GM12878 (cell line): ENCODE measurements at regions not wholly inside any gene's neighbourhood (a gene's known extent, or its start where the extent isn't known, plus 50 kb on each side); places are given as distances from the start of the nearest gene placed in this dataset.

ENCODE experiments used
- ATAC-seq: fragments of 200-7000 bp; cut with Tn5 transposase; 3 replicates; pipeline ENCODE4 v1.9.1; 2020; ENCODE audit warnings: mild to moderate bottlenecking, moderate library complexity
- BruUV-seq: library from RNA; stranded (reverse); fragments of 400-500 nt; replicated peaks from 2 replicates; lab custom pipeline; 2021; lab: Mats Ljungman, UMichigan
- CTCF ChIA-PET: fragments of 300-600 bp; sonication (Branson Sonifier 250); formaldehyde crosslinking; extraction: SDS; loops from one replicate; lab custom pipeline; 2021; ENCODE audit warnings: inconsistent platforms; lab: Yijun Ruan, JAX
- POLR2A ChIA-PET: fragments of 350-600 bp; formaldehyde crosslinking; extraction: SDS; loops from one replicate; lab custom pipeline; 2021; ENCODE audit warnings: inconsistent platforms; lab: Charles Lee
- RAD21 ChIA-PET: fragments of 300-600 bp; sonication (Branson Sonifier 250); formaldehyde crosslinking; loops from one replicate; lab custom pipeline; 2023; ENCODE audit warnings: antibody characterized with exemption; ENCODE audit not compliant: unreplicated experiment; lab: Charles Lee
- SMC1A ChIA-PET: fragments of 300-600 bp; sonication (Branson Sonifier 250); formaldehyde crosslinking; loops from one replicate; lab custom pipeline; 2023; ENCODE audit not compliant: unreplicated experiment, uncharacterized antibody; lab: Charles Lee
- DNase-seq: peaks from one replicate; pipeline ENCODE4 v3.0.0-alpha.2; 2011; ENCODE audit warnings: low read depth, low spot score
- FAIRE-seq: peaks from 3 replicates; lab custom pipeline; 2011; peaks lifted over from hg19 to GRCh38; lab: Jason Lieb, UNC
- H2AFZ ChIP-seq: 2 replicates; pipeline ENCODE4 v1.6.0; 2011; ENCODE audit warnings: low read depth, low read length, control low read depth; ENCODE audit not compliant: control insufficient read depth
- H3K27ac ChIP-seq: 2 replicates; pipeline ENCODE4 v1.5.1; 2011; ENCODE audit warnings: control low read depth; ENCODE audit not compliant: control insufficient read depth, insufficient read depth
- H3K27me3 ChIP-seq, 2 experiments: replicated peaks in 1 of 2; 2 replicates each; pipeline versions ENCODE4 v1.6.0 to v1.6.1; 2011; ENCODE audit warnings: low read length in 1 of 2; ENCODE audit not compliant: control insufficient read depth in 2 of 2, insufficient read depth in 2 of 2
- H3K36me3 ChIP-seq, 2 experiments: 2 replicates each; pipeline ENCODE4 v1.5.1; 2011; ENCODE audit warnings: low read length in 1 of 2; ENCODE audit not compliant: control insufficient read depth in 2 of 2, insufficient read depth in 2 of 2
- H3K4me1 ChIP-seq: 2 replicates; pipeline ENCODE4 v1.6.1; 2011; ENCODE audit warnings: mild to moderate bottlenecking, low read length, moderate library complexity, mixed read lengths; ENCODE audit not compliant: control insufficient read depth, insufficient read depth
- H3K4me2 ChIP-seq: 2 replicates; pipeline ENCODE4 v1.6.0; 2011; ENCODE audit warnings: control low read depth; ENCODE audit not compliant: control insufficient read depth, insufficient read depth
- H3K4me3 ChIP-seq: fragments of 200-600 bp; sonication (generic); 2 replicates; pipeline ENCODE4 v1.5.1; 2016
- H3K79me2 ChIP-seq: 2 replicates; pipeline ENCODE4 v1.6.0; 2011; ENCODE audit warnings: low read length; ENCODE audit not compliant: control insufficient read depth, insufficient read depth
- H3K9ac ChIP-seq: 2 replicates; pipeline ENCODE4 v1.8.0; 2011; ENCODE audit warnings: low read length, control low read depth, mixed read lengths; ENCODE audit not compliant: control insufficient read depth, insufficient read depth
- H3K9me3 ChIP-seq: replicated peaks from 3 replicates; pipeline ENCODE4 v1.5.1; 2011; ENCODE audit warnings: mild to moderate bottlenecking, low read length; ENCODE audit not compliant: control insufficient read depth, insufficient read depth
- H4K20me1 ChIP-seq: 2 replicates; pipeline ENCODE4 v1.6.0; 2011; ENCODE audit not compliant: control insufficient read depth, insufficient read depth
- BRCA1 ChIP-seq: IDR thresholded peaks from 2 replicates; pipeline ENCODE4 v1.6.1; 2011; ENCODE audit warnings: low read depth, low read length, improper control_type of control experiment
- ETV6 ChIP-seq, 2 experiments: fragments of 450-650 bp in 1 of 2; IDR thresholded peaks in 1 of 2; conservative IDR thresholded peaks in 1 of 2; 2 replicates each; pipeline ENCODE4 v1.6.1; 2014; ENCODE audit warnings: antibody characterized with exemption in 1 of 2, borderline replicate concordance in 1 of 2, low read depth in 1 of 2, mild to moderate bottlenecking in 1 of 2, moderate library complexity in 1 of 2
- MTA2 ChIP-seq: fragments of 450-650 bp; IDR thresholded peaks from 2 replicates; pipeline ENCODE4 v1.6.1; 2016; ENCODE audit warnings: low read depth, mild to moderate bottlenecking, moderate library complexity
- NFYB ChIP-seq: IDR thresholded peaks from 2 replicates; pipeline ENCODE4 v1.6.1; 2011; ENCODE audit warnings: low read depth, mild to moderate bottlenecking, low read length, improper control_type of control experiment, moderate library complexity; ENCODE audit not compliant: insufficient read depth
- PAX5 ChIP-seq: IDR thresholded peaks from 2 replicates; pipeline ENCODE4 v1.6.1; 2011; ENCODE audit warnings: low read depth, low read length, borderline replicate concordance
- PBX3 ChIP-seq: IDR thresholded peaks from 2 replicates; pipeline ENCODE4 v1.6.1; 2011; ENCODE audit warnings: mild to moderate bottlenecking, low read depth, low read length, moderate library complexity; ENCODE audit not compliant: insufficient replicate concordance
- SIX5 ChIP-seq: IDR thresholded peaks from 2 replicates; pipeline ENCODE4 v1.6.1; 2011; ENCODE audit warnings: mild to moderate bottlenecking, low read depth, low read length, moderate library complexity; ENCODE audit not compliant: severe bottlenecking
- TCF12 ChIP-seq: IDR thresholded peaks from 2 replicates; pipeline ENCODE4 v1.6.1; 2011; ENCODE audit warnings: low read depth, mild to moderate bottlenecking, low read length
- ZBED1 ChIP-seq: IDR thresholded peaks from 2 replicates; pipeline ENCODE4 v1.6.1; 2016; ENCODE audit warnings: borderline replicate concordance
- WGBS: methylation state at CpG from one replicate; pipeline ENCODE4 v1.1.6; 2016; ENCODE audit warnings: low lambda C conversion rate; ENCODE audit not compliant: insufficient replicate concordance, insufficient coverage; ENCODE audit errors: missing lambda C conversion rate; 5-methylcytosine and 5-hydroxymethylcytosine counted together
- in situ Hi-C: fragments of 300-500 bp; cut with MboI; formaldehyde crosslinking; loops from 9 replicates; pipeline ENCODE4 v1.14.3; 2018; ENCODE audit warnings: mixed read lengths
- intact Hi-C: fragments of 100-400 bp; cut with micrococcal nuclease; formaldehyde crosslinking; loops from one replicate; pipeline ENCODE4 v1.14.2; 2022; ENCODE audit not compliant: unreplicated experiment
- TF ChIP-seq, protein P1 (sequence below): fragments of 450-650 bp; formaldehyde crosslinking; IDR thresholded peaks from 2 replicates; pipeline ENCODE4 v1.4.0; 2022; ENCODE audit warnings: mild to moderate bottlenecking, moderate library complexity

GRCh38 chr13:44844786-44845185 is 144.5 kb downstream of the NUFIP1 start:
- Histone ChIP-seq H3K27ac (no peak overlapping the region), H2AFZ (no peak overlapping the region), H3K79me2 (no peaks in the 10 kb centered on the region), H3K9ac (no peak overlapping the region), H3K4me3 (no peak overlapping the region), H4K20me1 (no peaks in the 10 kb centered on the region), H3K36me3 (no peaks in the 10 kb centered on the region), H3K27me3 (no peaks in the 10 kb centered on the region; a peak in 1 of 4 replicates), H3K4me1 (no peaks in the 10 kb centered on the region), H3K4me2 (no peak overlapping the region), H3K9me3 (no peaks in the 10 kb centered on the region)
- no TSS peak for BruUV-seq
- DNase-seq (no peak), FAIRE-seq (no peak), ATAC-seq (no peak)
- CTCF ChIA-PET, result interaction anchor here (1.6 kb wide), 1 partner anchor 360 kb away, joined by 3 read pairs; no protein-coding TSS in a partner anchor
- 57% methylated on average over 8 of the region's 8 CpGs for WGBS
- POLR2A ChIA-PET, result no interaction called here
- SMC1A ChIA-PET, result no interaction called here
- RAD21 ChIA-PET, result no interaction called here
- TF ChIP-seq PBX3, result no peak
- TF ChIP-seq SIX5, result no peak
- no peak for TF ChIP-seq MTA2
- no peak for TF ChIP-seq ETV6 (conservative IDR thresholded peaks at IDR 0.05 in 1 of 2, IDR thresholded peaks at IDR 0.05 in 1 of 2; ENCODE audit: borderline replicate concordance in 1 of 2, low read depth in 1 of 2)
- no peak for TF ChIP-seq TCF12
- no peak for TF ChIP-seq PAX5
- TF ChIP-seq NFYB, result no peak
- TF ChIP-seq ZBED1, result no peak
- TF ChIP-seq, protein P1, sequence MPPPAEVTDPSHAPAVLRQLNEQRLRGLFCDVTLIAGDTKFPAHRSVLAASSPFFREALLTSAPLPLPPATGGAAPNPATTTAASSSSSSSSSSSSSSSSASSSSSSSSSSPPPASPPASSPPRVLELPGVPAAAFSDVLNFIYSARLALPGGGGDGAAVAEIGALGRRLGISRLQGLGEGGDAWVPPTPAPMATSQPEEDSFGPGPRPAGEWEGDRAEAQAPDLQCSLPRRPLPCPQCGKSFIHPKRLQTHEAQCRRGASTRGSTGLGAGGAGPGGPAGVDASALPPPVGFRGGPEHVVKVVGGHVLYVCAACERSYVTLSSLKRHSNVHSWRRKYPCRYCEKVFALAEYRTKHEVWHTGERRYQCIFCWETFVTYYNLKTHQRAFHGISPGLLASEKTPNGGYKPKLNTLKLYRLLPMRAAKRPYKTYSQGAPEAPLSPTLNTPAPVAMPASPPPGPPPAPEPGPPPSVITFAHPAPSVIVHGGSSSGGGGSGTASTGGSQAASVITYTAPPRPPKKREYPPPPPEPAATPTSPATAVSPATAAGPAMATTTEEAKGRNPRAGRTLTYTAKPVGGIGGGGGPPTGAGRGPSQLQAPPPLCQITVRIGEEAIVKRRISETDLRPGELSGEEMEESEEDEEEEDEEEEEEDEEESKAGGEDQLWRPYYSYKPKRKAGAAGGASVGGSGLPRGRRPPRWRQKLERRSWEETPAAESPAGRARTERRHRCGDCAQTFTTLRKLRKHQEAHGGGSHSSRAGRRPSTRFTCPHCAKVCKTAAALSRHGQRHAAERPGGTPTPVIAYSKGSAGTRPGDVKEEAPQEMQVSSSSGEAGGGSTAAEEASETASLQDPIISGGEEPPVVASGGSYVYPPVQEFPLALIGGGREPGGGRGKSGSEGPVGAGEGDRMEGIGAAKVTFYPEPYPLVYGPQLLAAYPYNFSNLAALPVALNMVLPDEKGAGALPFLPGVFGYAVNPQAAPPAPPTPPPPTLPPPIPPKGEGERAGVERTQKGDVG, result no peak
- no peak for TF ChIP-seq BRCA1
- in situ Hi-C loops, result no loop called here
- intact Hi-C loops, result no loop called here
